MV-4-11 (cell line): ENCODE measurements at regions not wholly inside any gene's neighbourhood (a gene's known extent, or its start where the extent isn't known, plus 50 kb on each side); places are given as distances from the start of the nearest gene placed in this dataset.

Experiments used
- DNase-seq: peaks from one replicate; lab custom pipeline; 2025; lab: John Stamatoyannopoulos, UW

DNA sequence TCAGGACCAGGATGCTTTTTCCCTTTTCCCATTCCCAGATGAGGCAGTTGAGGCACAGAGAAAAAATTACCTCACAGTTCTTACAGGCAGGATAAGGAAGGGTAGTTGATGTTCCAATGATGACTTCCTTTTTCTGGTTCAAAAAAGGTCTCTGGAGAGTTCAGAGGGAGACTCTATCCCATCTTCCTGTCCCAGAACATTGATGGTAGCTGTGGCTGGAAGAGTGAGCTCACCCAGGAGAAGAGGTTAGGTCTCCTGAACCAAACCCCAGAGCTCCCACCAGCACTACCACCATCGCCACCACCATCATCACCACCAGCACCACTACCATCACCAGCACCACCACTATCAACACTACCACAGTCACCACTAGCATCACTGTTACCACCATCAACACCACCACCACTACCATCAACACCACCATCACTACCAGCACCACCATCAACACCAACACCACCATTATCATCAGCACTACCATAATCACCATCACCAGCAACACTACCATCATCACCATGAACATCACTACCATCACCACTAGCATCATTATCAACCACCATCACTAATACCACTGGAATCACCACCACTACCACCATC lies 105.5 kb upstream of the RUNX3 start:
- no peak for DNase-seq

DNA sequence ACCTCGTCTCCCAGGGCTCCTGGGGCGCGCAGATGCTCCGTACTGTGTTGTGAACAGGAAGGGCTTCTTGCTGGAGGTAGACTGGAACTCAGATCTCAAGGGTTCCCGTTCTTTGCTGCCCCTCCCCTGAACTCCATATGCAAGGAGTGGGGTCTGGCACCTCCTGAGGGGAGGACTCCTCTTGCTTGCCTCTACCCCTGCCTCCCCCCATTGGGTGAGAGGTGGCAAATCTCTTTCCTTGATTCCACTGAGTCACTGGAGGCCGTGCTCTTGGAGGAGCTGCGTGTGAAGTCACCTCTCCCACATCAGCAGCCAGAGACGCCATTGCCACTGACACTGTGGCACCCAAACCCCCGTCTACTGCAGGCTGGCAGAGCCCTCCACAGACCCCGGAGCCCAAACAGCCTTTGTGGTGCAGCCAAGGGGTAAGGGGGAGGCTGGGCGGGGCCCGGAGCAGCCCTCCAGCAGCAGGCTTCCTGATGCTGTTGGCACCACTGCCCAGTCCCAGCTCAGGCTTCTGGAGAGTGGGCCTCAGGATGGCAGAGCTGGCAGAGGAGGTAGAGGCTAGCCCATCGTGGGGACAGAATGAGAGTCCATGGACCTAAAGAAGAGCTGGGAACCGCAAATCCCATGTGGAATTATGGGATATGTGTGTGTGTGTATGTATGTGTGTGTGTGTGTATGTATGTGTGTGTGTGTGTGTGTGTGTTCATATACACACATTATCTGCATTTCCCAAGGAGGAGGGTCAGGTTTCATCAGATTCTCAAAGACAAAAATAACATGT lies 104.9 kb upstream of the RUNX3 start:
- DNase-seq = no peak

- peak; percentile 99 for DNase-seq
Measured at GRCh38 chr1:25033828-25034705, 104.0 kb upstream of the RUNX3 start.

GRCh38 chr1:25033030-25033827 lies 103.2 kb upstream of the RUNX3 start:
- no peak for DNase-seq

DNA sequence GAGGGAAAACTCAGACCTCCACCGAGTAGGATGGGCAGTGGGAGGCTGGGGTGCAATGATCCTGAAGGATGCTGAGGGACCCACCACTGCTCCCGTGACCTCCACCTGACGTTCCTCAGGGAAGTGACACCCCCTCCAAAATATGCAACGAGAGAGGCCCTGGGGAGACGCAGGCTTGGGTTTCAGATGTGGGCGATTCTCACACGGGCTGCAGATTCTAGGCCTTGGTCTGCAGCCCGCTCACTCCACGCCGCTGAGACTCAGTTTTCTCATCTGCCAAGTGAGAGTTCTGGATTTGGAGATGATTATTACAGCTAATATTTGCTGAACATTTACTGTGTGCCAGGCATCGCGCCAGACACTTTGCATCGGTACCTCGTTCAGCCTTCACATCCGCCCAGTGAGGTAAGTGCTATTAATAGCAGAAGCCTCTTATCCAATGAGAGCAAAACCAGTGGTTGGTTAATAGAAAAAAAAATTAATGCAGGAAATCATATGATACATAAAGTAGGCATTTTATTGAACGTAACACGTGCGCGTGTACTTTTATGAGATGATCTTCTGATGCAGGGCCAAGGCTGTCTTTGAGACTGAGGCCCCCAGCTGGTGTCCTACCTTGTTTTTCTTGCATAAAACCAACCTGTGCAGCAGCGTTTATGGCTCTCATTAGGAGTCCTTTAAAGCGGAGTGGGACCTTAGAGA lies 102.0 kb upstream of the RUNX3 start:
- DNase-seq = no peak

DNA sequence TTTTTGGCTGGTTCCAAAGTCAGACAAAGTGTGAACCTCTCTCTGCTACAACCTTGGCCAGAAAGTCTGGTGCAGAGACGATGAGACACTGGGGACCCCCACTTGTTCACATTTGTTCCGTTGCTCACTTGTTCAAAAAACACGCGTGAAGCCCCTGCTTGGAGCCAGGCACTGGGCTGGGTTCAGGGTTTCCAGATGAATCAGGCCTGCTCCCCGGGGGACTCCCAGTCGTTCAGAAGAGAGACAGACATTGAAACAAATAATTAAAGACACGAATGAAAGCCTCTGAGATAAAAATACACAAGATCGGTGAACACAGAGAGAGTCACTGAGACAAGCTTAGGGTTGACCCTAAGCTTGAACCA lies 101.5 kb upstream of the RUNX3 start:
- no peak for DNase-seq

DNA sequence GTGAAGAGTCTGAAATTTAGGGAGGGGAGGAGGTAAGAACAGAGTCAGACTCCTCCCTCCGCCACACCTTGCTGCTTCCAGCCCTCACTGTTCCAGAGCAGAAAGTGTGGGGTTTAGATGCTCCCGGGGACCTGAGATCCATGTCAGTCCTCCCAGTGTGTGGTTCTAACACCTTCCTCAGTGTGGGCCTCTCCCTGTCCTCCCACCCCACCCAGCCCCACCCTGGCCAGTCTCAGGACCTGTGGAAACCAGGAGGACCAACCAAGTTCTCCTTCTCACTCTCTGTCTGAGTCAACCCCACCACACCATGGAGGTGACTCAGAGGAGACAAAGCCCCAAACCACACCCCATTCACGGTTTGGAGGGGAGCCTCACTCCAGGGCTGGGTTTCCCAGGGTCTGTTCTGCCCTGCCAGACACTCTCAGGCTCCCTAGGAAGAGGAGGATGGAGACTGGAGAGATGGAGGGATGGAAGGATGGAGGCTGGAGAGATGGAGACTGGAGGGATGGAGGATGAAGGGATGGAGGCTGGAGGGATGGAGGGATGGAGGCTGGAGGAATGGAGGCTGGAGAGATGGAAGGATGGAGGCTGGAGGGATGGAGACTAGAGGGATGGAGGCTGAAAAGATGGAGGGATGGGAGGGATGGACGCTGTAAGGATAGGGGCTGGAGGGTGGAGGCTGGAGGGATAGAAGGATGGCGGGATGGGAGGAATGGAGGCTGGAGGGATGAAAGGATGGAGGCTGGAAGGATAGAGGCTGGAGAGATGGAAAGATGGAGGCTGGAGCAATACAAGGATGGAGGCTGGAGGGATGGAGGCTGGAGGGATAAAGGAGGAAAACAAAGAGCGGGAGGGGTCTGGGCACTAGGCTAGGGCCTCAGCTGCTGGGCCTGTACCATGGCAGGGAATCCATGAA lies 100.9 kb upstream of the RUNX3 start:
- peak; percentile 93 for DNase-seq

- DNase-seq = no peak
Measured at GRCh38 chr1:25030012-25030411, 99.9 kb upstream of the RUNX3 start.

DNA sequence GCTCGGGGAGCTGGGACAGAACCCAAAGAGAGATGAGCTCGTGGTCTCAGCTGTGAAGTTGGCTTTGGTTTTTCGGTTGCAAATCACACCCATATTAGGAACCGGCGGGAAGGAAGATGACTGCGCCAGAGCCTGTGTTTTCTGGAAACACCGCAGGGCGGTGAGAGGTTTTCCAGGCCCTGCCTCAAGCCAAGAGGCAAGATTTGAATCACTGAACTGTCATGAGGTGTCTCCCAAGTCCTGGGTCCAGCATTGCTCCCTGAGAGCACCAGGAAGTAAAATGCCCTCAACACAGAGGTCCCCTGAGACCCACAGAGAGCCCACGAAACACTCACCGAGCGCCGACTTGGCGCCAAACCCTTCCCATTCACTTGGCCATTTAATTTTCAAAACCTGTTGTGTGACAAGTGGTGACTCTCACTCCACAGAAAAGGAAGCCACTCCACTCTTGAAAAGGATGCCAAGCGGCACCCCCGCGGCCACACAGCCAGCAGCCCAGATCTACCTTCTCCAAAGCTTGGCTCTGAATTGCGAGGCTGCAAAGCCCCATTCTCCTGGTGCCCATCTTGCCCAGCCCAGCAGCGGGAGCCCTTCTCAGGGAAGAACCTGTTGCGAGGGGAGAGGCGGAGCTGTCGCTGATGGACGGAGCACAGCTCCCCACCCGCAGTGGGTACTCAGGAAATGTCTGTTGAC lies 99.0 kb upstream of the RUNX3 start:
- DNase-seq = peak; percentile 61

DNA sequence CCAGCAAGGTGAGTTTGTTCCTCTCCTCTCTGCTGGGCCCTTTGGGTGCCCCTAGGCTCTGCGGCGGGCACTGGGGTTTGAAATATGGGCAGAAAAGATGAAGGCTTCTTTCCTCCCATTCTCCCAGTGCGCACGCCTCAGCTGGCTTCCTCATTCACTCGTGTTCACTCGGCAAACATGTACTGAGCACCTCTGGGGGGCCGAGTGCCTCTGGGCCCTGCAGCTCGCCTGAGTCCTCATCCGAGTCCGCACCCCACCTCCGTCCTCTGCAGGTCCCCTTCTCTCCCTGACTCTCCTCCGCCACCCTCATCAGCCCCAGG lies 98.5 kb upstream of the RUNX3 start:
- DNase-seq = no peak

DNA sequence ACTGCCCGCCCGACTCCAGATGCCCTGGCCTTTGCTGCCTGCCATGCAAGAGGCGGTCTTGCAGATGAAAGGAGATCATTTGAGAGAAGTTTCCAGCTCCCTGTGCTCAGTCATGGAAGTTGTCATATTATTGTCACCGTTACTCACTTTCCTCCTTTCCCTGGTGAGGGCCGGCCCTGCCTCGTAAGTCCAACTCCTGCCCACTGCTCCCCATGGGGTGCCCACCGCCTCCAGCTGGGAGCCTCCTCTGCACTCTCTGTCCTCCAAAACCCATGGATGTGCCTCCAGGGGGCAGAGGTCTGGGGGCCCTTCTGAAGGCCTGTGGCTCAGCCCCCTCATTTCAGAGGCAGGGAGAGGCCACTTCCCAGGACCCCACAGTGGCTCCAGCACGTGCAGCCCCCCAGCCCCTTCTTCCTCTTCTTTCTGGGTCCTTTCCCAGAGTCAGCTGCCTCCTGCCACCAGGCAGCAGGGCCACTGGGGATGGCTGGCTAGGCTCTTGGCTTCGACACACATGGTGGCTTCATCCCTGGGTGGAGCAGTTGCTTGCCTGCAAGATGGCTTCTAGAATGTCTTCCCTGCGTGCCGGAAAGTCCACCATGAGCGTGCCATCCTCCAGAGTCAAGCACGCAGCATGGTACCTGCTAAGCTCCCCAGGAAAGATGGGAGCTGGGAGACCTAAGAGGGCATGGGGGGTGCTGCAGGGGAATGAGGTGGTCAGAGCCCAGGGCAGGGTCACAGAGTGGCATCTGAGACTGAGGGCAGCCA lies 97.9 kb upstream of the RUNX3 start:
- no peak for DNase-seq

DNA sequence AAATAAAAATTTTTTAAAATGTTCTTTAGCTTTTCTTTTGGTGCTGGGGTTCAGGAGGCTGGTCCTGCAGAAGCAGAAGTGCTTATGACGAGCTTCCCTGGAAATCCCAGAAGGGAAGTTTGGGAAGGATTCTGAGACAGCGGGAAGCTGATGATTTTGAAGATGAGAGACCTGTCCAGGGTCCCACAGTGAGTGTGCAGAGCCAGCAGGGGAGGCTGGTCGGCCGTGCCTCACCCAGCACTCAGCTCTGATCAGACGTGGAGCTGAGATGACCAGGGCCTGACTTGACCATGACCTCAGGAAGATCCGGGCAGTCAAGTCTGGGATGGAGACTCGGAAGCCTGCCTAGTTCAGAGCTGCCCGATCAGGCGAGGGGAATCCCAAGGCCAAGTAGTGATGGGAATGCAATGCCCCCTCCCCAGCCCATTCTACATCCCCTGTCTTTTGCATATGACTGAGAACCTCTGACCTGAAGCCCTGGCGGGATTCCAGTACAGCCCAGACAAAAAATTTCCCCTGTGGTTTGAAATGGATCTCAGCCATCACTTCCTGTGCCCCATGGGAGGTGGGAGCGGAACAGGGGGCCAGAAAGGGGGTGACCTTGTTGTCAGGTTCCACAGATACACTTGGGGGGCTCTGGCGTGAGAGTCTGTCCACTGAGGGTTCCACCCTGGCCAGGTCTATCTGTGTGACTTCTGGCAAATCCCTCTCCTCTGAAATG lies 96.8 kb upstream of the RUNX3 start:
- no peak for DNase-seq

DNA sequence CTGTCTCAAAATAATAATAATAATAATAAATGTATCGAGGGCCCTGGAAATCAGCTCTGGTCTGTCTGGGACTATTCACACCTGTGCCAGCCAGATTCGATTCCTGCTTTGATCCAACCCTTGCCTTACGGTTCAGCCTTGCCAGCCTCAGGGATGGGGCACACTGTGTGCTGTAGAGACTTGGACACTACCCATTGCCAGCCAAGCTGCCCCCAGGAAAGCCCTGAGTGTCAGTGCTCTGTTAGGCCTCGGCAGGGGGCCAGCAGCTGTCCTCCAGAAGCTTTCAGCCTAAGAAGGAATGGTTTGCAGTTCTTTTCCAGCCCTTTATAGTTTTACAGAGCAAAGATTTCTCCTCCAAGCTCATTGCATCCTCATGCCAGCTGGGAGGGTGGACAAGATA lies 96.2 kb upstream of the RUNX3 start:
- DNase-seq = no peak

DNA sequence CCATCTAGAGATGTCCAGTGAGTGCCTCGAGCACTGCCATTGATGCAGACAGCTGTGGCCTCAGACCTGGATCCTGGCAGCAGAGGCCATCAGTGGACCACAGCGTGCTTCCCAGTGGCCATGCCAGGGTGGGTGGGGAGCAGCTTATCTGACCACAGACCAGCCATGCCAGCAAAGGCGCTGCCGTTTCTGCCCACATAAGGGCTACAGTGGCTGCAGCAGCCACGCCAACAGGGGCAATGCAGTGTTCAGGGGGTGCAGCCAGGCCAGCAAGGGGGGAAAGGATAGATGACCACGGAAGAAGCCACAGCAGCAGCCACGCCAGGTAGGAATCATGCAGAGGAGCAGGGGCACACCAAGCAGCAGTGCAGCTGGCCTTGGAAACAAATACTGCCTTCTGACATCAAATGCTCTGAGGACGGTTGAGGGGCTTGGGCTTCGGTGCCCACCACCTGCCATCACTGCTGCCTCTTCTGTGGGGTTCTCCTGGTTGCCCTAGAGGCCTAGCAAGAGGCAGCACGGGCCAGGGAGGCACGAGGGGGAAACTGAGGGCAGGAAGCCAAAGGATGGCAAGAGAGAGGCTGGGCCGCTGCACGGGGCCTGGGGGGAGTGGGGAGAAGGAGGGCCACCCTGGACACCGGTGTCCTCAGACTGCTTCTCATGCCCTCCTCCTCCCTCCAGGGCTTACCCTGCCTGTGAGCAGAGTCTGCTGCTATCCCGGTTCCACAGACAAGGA lies 94.7 kb upstream of the RUNX3 start:
- DNase-seq = no peak

GRCh38 chr1:25023826-25024225 lies 93.8 kb upstream of the RUNX3 start:
- DNase-seq = no peak

- DNase-seq = no peak
Measured at GRCh38 chr1:25023190-25023578, 93.1 kb upstream of the RUNX3 start.

DNA sequence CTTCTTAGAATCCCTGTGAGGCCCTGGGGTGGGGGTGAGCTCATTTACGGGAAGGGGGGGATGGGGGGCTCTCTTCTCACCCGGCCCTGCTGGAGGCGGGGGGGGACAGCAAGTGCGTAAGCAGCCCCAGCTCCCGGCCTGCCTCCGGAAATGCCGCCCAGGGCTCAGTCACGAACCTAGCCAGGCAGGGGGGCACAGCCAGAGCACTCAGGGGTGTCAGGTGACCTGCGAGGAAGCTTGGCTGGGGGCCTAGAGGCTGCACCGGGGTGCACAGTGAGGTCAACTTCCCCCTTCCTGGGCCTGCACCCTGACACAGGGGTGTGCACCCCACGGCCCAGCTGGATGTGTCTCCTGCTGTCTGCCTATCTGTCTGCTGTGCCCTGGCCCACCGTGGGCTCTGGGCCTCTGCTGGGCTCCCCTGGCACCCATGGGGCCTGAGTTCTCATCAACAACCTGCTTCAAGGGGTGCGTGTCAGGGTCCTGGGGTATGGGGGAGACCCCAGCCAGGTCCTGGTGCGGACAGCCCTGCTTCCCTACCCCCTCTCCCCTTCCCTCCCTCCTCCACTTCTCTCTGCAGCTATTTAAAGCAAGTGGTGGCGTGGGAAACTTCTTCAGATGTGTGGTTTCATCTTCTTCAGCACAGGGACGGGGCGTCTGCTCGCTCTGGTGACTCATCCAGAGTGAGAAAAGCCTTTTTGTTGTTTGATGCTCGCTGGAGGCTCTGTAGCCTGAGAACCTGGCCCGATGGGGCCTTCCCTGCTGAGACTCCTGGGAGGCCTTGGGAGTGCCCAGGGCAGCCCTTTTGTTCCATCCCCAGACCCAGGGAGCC lies 92.5 kb upstream of the RUNX3 start:
- peak; percentile 96 for DNase-seq
